Trophoblast cell (in vitro differentiated cells and primary cell): ENCODE measurements at regions not wholly inside any gene's neighbourhood (a gene's known extent, or its start where the extent isn't known, plus 50 kb on each side); places are given as distances from the start of the nearest gene placed in this dataset.
"Not testable (repeated sequence)": the region's sequence is repeated elsewhere in the genome, so short reads cannot be mapped to it uniquely, and the experiment has no call there.

ENCODE experiments used
- DNase-seq, 2 donors: peaks; one replicate each; pipeline ENCODE4 v3.0.0-alpha.2; 2016
- H2AFZ ChIP-seq: 2 replicates; pipeline ENCODE4 v1.6.1; 2013; ENCODE audit warnings: low read length, moderate library complexity, mild to moderate bottlenecking; ENCODE audit not compliant: insufficient read depth, poor library complexity
- H2AK5ac ChIP-seq: 2 replicates; pipeline ENCODE4 v1.6.1; 2013; ENCODE audit warnings: mild to moderate bottlenecking, low read length
- H2BK120ac ChIP-seq: 2 replicates; pipeline ENCODE4 v1.6.1; 2013; ENCODE audit warnings: low read length, mild to moderate bottlenecking, moderate library complexity; ENCODE audit not compliant: insufficient read depth, poor library complexity
- H2BK12ac ChIP-seq: 2 replicates; pipeline ENCODE4 v1.6.1; 2013; ENCODE audit warnings: mild to moderate bottlenecking, low read length, moderate library complexity
- H2BK5ac ChIP-seq: 2 replicates; pipeline ENCODE4 v1.6.1; 2013; ENCODE audit warnings: low read length, low read depth, moderate library complexity, mild to moderate bottlenecking; ENCODE audit not compliant: poor library complexity
- H3K14ac ChIP-seq: 2 replicates; pipeline ENCODE4 v1.6.1; 2013; ENCODE audit warnings: mild to moderate bottlenecking, low read length
- H3K18ac ChIP-seq: 2 replicates; pipeline ENCODE4 v1.6.1; 2013; ENCODE audit warnings: mild to moderate bottlenecking, low read length
- H3K23ac ChIP-seq: 2 replicates; pipeline ENCODE4 v1.6.1; 2013; ENCODE audit warnings: low read length
- H3K27ac ChIP-seq: 2 replicates; pipeline ENCODE4 v1.5.1; 2013; ENCODE audit warnings: low read depth, mild to moderate bottlenecking, inconsistent platforms, low read length, moderate library complexity
- H3K27me3 ChIP-seq: 2 replicates; pipeline ENCODE4 v1.6.1; 2013; ENCODE audit warnings: inconsistent platforms, mild to moderate bottlenecking, low read length, moderate library complexity; ENCODE audit not compliant: insufficient read depth
- H3K36me3 ChIP-seq, 2 experiments: 1 replicate in 1 of 2; 2 replicates in 1 of 2; pipeline ENCODE4 v1.6.1; 2013; ENCODE audit warnings: low read length in 2 of 2, mild to moderate bottlenecking in 2 of 2, moderate library complexity in 1 of 2; ENCODE audit not compliant: insufficient read depth in 2 of 2, control insufficient read depth in 1 of 2
- H3K4ac ChIP-seq: 2 replicates; pipeline ENCODE4 v1.6.1; 2013; ENCODE audit warnings: low read depth, mild to moderate bottlenecking, low read length, moderate library complexity
- H3K4me1 ChIP-seq, 2 experiments: 1 replicate in 1 of 2; 2 replicates in 1 of 2; pipeline ENCODE4 v1.6.1; 2013; ENCODE audit warnings: low read length in 2 of 2, mild to moderate bottlenecking in 2 of 2, moderate library complexity in 1 of 2; ENCODE audit not compliant: insufficient read depth in 2 of 2, control insufficient read depth in 1 of 2
- H3K4me2 ChIP-seq: 2 replicates; pipeline ENCODE4 v1.6.1; 2013; ENCODE audit warnings: inconsistent platforms, mild to moderate bottlenecking, low read length, moderate library complexity
- H3K4me3 ChIP-seq: 2 replicates; pipeline ENCODE4 v1.5.1; 2013; ENCODE audit warnings: mild to moderate bottlenecking, low read depth, low read length, inconsistent platforms
- H3K79me1 ChIP-seq: one replicate; pipeline ENCODE4 v1.6.1; 2013; ENCODE audit warnings: low read length
- H3K79me2 ChIP-seq: 2 replicates; pipeline ENCODE4 v1.6.1; 2013; ENCODE audit warnings: low read length, mild to moderate bottlenecking; ENCODE audit not compliant: control insufficient read depth, insufficient read depth, poor library complexity
- H3K9ac ChIP-seq: 2 replicates; pipeline ENCODE4 v1.6.1; 2013; ENCODE audit warnings: mild to moderate bottlenecking, low read length
- H3K9me3 ChIP-seq: 2 replicates; pipeline ENCODE4 v1.6.1; 2013; ENCODE audit warnings: low read depth, mild to moderate bottlenecking, control low read depth, inconsistent platforms, low read length; ENCODE audit not compliant: insufficient read depth
- H4K12ac ChIP-seq: 2 replicates; pipeline ENCODE4 v1.6.1; 2013; ENCODE audit warnings: low read depth, mild to moderate bottlenecking, low read length, moderate library complexity
- H4K8ac ChIP-seq: 2 replicates; pipeline ENCODE4 v1.6.1; 2013; ENCODE audit warnings: low read depth, mild to moderate bottlenecking, low read length, moderate library complexity
- H4K91ac ChIP-seq: one replicate; pipeline ENCODE4 v1.6.1; 2013; ENCODE audit warnings: low read depth, mild to moderate bottlenecking, low read length, moderate library complexity
- WGBS: extraction: QIAGEN DNeasy Blood & Tissue Kit; methylation state at CpG from one replicate; pipeline ENCODE4 v1.1.7; 2013; ENCODE audit warnings: missing lambda C conversion rate; ENCODE audit not compliant: insufficient read length, insufficient coverage; ENCODE audit errors: extremely low coverage; 5-methylcytosine and 5-hydroxymethylcytosine counted together

GRCh38 chrX:65888150-65888549 is 151.7 kb downstream of the VSIG4 start:
- not testable (repeated sequence) for H3K27ac ChIP-seq, H2BK5ac ChIP-seq, H2AFZ ChIP-seq, H4K12ac ChIP-seq, H3K18ac ChIP-seq, H3K23ac ChIP-seq, H3K9ac ChIP-seq, H2AK5ac ChIP-seq, H3K79me2 ChIP-seq, H3K4me2 ChIP-seq, DNase-seq, H3K4me3 ChIP-seq, H4K91ac ChIP-seq, H3K4ac ChIP-seq, H3K9me3 ChIP-seq, H2BK120ac ChIP-seq, H2BK12ac ChIP-seq, H3K36me3 ChIP-seq, H3K79me1 ChIP-seq, H4K8ac ChIP-seq, H3K27me3 ChIP-seq, H3K14ac ChIP-seq, H3K4me1 ChIP-seq
- no CpG with 5 or more reads among the region's 1 CpG for WGBS

GRCh38 chrX:65883556-65883955 is 156.3 kb downstream of the VSIG4 start:
- Histone ChIP-seq H3K4me2 (no peak overlapping the region), H3K4me1 (peaks cover 0 to 2% of the 10 kb centered on the region in 2 experiments), H2BK120ac (no peak overlapping the region), H2BK12ac (no peak overlapping the region), H4K91ac (no peak overlapping the region), H3K9me3 (no peaks in the 10 kb centered on the region), H3K36me3 (no peaks in the 10 kb centered on the region), H2AFZ (no peak overlapping the region), H3K18ac (no peak overlapping the region), H3K27ac (no peak overlapping the region), H3K14ac (no peak overlapping the region), H3K79me2 (no peaks in the 10 kb centered on the region), H4K8ac (no peak overlapping the region), H4K12ac (no peak overlapping the region), H2AK5ac (no peak overlapping the region), H3K79me1 (no peaks in the 10 kb centered on the region), H3K4ac (no peak overlapping the region), H2BK5ac (no peak overlapping the region), H3K4me3 (no peak overlapping the region), H3K27me3 (no peaks in the 10 kb centered on the region), H3K9ac (no peak overlapping the region), H3K23ac (no peak overlapping the region)
- no peak for DNase-seq
- WGBS = no CpG with 5 or more reads among the region's 2 CpGs

- Histone ChIP-seq H3K4me1 (peaks cover 0 to 2% of the 10 kb centered on the region in 2 experiments), H2BK5ac (no peak overlapping the region), H4K12ac (no peak overlapping the region), H3K4me2 (no peak overlapping the region), H2BK120ac (no peak overlapping the region), H2AFZ (no peak overlapping the region), H3K9me3 (no peaks in the 10 kb centered on the region), H3K23ac (no peak overlapping the region), H2AK5ac (no peak overlapping the region), H4K8ac (no peak overlapping the region), H3K79me2 (no peaks in the 10 kb centered on the region), H3K79me1 (no peaks in the 10 kb centered on the region), H3K27me3 (no peaks in the 10 kb centered on the region), H3K14ac (no peak overlapping the region), H3K27ac (no peak overlapping the region), H3K9ac (no peak overlapping the region), H4K91ac (no peak overlapping the region), H3K4ac (no peak overlapping the region), H3K4me3 (no peak overlapping the region), H3K18ac (no peak overlapping the region), H3K36me3 (no peaks in the 10 kb centered on the region), H2BK12ac (no peak overlapping the region)
- no peak for DNase-seq
- no CpG with 5 or more reads among the region's 1 CpG for WGBS
Measured at GRCh38 chrX:65879977-65880799, 159.7 kb downstream of the VSIG4 start.

- Histone ChIP-seq H3K4me2 (no peak overlapping the region), H2BK12ac (no peak overlapping the region), H3K9me3 (no peaks in the 10 kb centered on the region), H3K9ac (no peak overlapping the region), H2AK5ac (no peak overlapping the region), H3K79me1 (peaks cover 2% of the 10 kb centered on the region), H4K12ac (no peak overlapping the region), H4K8ac (no peak overlapping the region), H2BK5ac (no peak overlapping the region), H4K91ac (no peak overlapping the region), H2BK120ac (no peak overlapping the region), H3K36me3 (no peaks in the 10 kb centered on the region), H3K27ac (no peak overlapping the region), H3K27me3 (no peaks in the 10 kb centered on the region), H3K79me2 (no peaks in the 10 kb centered on the region), H3K4me3 (no peak overlapping the region), H3K18ac (no peak overlapping the region), H3K4ac (no peak overlapping the region), H3K14ac (no peak overlapping the region), H3K23ac (no peak overlapping the region), H2AFZ (no peak overlapping the region), H3K4me1 (peaks cover 7 to 8% of the 10 kb centered on the region in 2 experiments)
- DNase-seq = no peak
- WGBS = no CpG with 5 or more reads among the region's 1 CpG
Measured at GRCh38 chrX:65878456-65878855, 161.4 kb downstream of the VSIG4 start.
